Eye (tissue), 1 donor: ENCODE measurements at regions not wholly inside any gene's neighbourhood (a gene's known extent, or its start where the extent isn't known, plus 50 kb on each side); places are given as distances from the start of the nearest gene placed in this dataset.
"Not testable (repeated sequence)": the region's sequence is repeated elsewhere in the genome, so short reads cannot be mapped to it uniquely, and the experiment has no call there.

Experiments used
- DNase-seq: peaks from one replicate; pipeline ENCODE4 v3.0.0-alpha.2; 2015

DNA sequence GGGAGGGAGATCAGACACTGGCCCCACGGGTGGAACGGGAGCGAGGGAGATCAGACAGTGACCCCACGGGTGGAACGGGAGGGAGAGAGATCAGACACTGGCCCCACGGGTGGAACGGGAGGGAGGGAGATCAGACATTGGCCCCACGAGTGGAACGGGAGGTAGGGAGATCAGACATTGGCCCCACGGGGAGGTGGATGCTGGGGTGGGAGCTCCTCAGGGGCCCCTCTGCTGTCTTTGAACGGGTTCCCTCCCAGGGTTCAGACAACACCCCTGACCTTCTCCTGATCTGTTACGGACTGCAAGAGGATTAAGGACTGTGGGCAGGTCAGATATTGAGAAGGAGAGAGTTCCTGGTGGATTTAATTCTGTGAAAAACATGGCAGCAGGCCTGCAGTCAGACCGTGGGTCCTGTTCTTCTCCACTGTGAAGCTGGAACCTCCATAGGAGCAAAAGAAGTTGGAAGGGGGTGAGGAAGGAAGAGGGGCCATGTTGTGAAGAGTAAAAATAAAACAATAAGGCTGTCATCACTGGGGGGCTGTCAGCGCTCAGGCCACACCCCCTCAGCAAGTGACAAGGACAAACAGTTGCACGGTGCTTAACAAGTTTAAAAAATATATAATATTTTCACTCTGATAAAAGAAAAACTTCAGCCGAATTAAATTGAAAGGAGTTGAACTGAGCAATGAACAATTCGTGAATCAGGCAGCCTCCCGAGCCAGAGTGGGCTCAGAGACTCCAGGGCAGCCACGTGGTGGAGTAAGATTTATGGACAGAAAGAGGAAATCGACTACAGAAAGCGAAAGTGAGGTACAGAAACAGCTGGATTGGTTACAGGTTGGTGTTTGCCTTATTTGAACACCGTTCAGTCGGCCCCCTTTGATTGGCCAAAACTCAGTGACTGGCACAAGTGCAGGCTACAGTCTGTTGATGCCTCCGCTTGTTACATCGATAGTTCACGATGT is 348.7 kb upstream of the TNRC6C start:
- no peak for DNase-seq

GRCh38 chr17:77610518-77610893 is 348.0 kb upstream of the TNRC6C start:
- peak; percentile 25 for DNase-seq

- peak; percentile 74 for DNase-seq
Measured at GRCh38 chr17:77610972-77611521, 347.5 kb upstream of the TNRC6C start.

DNA sequence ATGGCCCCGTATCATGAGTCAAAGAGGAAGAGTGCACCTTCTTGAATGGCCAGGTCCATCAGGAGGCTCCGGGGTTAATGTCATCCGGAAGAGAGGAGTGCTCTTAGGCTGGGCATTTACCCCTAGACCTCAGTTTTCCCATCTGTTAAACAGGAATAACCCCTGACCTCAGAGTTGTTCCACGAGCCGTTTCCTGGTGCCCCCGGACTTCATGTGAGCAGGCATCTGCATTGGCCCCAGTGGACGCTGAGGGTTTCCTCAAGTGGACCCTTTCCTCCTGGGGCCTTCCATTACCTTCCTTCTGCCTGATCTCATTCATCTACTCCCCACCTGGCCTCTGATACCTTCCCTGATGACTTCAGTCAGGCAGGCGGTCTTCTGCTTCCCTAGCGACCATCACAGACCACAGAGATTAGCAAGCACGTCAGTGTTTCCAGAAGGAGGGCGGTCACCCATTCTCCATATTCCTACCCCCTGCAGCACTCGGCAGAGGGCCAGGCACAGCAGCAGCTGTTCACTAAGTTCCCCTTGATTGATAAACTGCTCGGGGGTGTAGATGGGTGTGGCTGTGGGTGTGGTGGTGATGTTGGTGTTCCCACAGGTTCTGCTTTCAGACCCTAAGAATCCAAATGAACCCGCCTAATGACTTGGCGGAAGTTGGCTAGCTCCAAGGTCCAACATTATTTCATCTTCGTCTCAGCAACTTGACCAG is 346.6 kb upstream of the TNRC6C start:
- no peak for DNase-seq

- DNase-seq = no peak
Measured at GRCh38 chr17:77613218-77613617, 345.3 kb upstream of the TNRC6C start.

DNA sequence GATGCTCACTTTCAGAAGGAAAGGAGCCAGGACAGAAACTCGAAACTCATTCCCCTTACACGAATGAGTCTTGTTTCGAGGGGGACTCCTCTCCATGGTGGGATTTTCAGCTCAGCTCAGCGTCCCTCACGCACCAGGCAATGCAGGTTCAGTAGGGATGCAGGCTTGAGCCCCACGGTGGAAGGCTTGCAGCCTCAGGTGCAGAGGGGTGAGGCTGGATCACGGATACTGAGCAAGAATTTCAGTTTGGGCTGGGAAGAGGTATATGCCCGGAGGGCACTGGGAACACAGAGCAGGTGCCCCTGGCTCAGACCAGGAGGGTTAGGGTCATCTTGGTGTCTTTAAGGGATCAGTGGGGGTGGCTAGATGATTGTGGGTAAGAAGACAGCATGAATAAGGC is 344.9 kb upstream of the TNRC6C start:
- no peak for DNase-seq

GRCh38 chr17:77615703-77616253 is 342.7 kb upstream of the TNRC6C start:
- no peak for DNase-seq

DNA sequence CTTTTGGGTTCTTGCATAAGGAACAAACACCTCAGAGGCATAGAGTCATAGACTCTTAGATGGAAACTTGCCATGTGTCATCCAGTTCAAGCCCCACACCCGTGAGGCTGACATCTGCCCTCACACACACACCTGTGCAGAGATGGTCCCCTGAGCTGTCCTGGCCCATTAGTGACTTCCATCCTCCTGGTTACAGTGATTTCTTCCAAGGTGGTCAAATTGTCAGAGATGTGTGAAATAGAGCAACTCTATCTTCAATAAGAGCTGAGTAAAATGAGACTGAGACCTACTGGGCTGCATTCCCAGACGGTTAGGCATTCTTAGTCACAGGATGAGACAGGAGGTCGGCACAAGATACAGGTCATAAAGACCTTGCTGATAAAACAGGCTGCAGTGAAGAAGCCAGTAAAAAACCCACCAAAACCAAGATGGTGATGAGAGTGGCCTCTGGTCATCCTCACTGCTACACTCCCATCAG is 342.2 kb upstream of the TNRC6C start:
- no peak for DNase-seq

DNA sequence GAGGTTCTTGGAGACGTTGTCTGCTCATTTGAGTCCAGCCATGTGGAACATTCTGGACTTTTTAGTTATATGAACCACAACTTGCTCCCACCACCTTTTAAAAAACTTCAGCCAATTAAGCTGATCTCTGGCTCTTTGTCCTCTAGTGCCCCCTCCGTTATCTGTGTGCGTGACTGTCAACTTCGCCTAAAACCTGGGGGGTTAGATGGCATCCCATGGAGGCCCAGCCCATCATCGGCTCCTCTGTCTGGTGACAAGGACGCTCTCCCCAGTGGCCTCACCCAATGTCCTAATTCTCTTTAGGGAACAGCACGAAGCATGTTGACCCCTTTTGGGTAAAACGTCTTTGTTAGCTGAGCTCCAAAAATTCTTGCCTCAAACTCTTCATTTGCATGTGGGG is 341.0 kb upstream of the TNRC6C start:
- DNase-seq = no peak

DNA sequence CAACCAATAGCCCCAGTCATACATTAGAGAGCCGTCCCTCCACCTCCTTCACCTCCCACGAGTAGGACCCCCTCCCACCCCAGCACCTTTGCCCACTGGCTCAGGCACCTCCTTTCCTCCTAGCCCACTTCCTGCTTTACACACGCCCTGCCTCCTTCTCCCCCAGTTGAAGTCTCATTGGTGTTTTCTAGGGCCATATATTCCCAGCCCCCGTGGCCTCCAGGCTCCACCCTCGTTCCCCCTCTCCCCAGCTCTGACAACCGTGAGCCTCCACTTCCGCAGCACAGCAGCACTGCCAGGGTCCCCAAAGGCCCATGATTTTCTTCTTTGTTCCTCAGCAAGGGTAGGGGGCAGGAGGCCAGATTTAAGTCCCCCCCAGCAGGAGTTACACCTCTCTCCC is 340.3 kb upstream of the TNRC6C start:
- no peak for DNase-seq

GRCh38 chr17:77618731-77619130 is 339.8 kb upstream of the TNRC6C start:
- no peak for DNase-seq

DNA sequence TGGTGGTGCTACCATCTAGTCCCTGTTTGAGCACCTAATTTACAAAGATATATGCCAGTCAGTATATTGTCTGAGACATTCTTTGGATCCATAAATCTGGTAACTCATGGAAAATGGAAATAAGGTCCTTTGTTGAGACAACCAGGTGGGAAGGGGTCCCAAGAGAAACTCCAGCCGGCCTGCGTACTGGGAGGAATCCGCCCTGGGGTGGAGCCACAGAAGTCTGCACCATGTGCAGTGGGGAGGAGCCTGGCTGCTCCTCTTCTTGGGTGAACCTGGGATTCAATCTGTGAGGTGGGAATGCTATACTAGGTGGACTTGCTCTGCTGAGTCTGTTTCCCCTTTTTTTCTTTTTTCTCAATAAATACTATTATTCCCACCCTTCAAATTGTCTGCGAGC is 339.2 kb upstream of the TNRC6C start:
- no peak for DNase-seq

GRCh38 chr17:77619851-77620250 is 338.7 kb upstream of the TNRC6C start:
- no peak for DNase-seq

DNA sequence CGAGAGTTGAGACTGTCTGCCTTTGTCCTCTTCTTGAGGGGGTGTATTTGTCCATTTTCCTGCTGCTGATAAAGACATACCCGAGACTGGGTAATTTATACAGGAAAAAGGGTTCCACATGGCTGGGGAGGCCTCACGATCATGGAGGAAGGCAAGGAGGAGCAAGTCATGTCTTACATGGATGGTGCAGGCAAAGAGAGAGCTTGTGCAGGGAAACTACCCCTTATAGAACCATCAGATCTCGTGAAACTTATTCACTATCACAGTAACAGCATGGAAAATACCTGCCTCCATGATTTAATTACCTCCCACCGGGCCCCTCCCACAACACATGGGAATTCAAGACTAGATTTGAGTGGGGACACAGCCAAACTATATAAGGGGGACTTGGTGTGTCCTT is 338.2 kb upstream of the TNRC6C start:
- DNase-seq = no peak

DNA sequence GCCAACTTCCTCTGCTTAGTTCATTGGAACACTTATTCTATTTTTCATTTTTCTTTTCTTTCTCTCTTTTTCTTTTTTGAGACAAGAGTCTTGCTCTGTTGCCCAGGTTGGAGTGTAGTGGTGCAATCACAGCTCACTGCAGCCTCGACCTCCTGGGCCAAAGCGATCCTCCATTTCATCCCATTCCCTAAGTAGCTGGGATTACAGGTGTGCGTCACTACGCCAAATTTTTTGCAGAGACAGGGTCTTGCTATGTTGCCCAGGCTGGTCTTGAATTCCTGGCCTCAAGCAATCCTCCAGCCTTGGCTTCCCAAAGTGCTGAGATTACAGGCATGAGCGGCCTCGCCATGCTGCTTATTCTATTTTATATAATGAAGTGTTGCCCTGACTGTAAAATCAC is 336.4 kb upstream of the TNRC6C start:
- DNase-seq = not testable (repeated sequence)

GRCh38 chr17:77622647-77623046 is 335.9 kb upstream of the TNRC6C start:
- no peak for DNase-seq

DNA sequence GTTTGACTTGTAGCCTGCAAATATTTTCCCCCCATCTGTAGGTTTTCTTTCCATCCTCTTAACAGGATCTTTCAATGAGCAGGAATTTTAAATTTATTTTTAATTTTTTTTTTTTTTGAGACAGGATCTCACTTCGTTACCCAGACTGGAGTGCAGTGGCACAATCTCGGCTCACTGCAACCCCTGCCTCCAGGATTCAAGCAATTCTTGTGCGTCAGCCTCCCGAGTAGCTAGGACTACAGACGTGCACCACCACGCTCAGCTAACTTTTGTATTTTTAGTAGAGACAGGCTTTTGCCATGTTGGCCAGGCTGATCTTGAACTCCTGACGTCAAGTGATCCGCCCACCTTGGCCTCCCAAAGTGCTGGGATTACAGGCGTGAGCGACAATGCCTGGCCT is 335.2 kb upstream of the TNRC6C start:
- DNase-seq = not testable (repeated sequence)

DNA sequence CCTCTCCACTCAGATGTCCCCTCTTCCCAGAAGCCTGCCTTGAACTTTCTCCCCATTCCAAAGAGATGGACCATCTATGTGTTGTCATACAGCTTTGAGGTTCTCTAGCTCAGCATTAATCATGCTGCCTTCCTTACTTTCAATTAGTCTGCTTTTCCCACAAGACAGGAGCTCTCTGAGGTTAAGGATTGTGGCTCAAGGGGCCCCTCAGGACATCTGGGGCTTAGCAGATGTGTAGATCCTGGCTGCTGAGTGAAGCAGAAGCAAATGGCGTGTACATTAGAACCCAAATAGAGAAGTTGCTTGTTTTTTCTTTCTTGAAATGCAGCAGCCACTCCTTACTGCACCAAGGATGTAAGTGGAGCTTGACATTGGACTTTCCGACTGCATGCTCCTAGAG is 330.5 kb upstream of the TNRC6C start:
- no peak for DNase-seq

DNA sequence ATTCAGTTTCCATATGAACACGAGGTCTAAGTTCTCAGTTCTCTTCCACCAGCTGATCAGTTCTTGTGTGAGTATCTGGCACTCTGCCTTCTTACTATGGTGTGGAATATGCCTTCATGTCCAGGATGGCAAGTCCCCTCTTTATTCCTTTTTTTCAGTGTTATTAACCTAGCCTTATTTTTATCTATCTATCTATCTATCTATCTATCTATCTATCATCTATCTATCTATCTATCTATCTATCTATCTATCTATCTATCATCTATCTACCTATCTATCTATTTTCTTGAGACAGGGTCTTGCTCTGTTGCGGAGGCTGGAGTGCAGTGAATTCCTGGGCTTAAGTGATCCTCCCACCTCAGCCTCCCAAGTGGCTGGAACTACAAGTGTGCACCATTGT is 329.2 kb upstream of the TNRC6C start:
- DNase-seq = not testable (repeated sequence)

GRCh38 chr17:77631307-77631706 is 327.2 kb upstream of the TNRC6C start:
- DNase-seq = no peak

DNA sequence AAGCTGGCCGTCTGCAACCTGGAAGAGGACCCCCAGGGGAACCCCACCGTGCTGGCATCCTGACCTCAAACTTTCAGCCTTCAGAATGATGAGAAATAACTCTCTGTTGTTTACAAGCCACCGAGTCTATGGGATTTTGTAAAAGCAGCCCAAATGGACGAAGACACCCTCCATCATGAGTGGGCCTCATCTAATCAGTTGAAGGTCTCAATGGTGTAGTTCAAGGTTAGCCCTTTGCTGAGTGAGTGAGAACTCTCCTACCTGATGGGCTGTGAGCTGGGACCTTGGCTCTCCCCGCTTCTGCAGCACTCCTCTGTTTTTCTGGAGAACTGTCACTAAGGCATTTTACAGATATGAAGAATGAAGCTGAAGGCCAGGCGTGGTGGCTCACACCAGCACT is 325.9 kb upstream of the TNRC6C start:
- no peak for DNase-seq

DNA sequence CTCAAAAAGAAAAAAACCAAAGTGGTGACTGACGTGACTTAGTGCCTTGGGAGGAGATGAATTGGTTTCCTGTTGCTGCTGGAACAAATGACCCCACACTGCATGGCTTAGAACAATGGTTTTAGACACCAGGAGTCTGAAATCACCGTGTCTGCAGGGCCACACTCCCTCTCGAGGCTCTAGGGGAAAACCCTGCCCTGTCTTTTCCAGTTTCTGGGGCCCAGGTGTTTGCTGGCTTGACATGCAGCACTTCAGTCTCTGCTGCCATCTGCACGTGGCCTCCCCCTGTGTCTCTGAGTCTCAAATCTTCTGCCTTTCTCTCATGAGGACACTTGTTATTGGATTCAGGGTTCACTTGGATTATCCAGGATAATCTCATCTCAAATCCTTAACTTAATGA is 323.8 kb upstream of the TNRC6C start:
- no peak for DNase-seq

GRCh38 chr17:77635176-77635575 is 323.3 kb upstream of the TNRC6C start:
- no peak for DNase-seq
